ENCODE measurements at regions not wholly inside any gene's neighbourhood (a gene's known extent, or its start where the extent isn't known, plus 50 kb on each side); places are given as distances from the start of the nearest gene placed in this dataset.

DNA sequence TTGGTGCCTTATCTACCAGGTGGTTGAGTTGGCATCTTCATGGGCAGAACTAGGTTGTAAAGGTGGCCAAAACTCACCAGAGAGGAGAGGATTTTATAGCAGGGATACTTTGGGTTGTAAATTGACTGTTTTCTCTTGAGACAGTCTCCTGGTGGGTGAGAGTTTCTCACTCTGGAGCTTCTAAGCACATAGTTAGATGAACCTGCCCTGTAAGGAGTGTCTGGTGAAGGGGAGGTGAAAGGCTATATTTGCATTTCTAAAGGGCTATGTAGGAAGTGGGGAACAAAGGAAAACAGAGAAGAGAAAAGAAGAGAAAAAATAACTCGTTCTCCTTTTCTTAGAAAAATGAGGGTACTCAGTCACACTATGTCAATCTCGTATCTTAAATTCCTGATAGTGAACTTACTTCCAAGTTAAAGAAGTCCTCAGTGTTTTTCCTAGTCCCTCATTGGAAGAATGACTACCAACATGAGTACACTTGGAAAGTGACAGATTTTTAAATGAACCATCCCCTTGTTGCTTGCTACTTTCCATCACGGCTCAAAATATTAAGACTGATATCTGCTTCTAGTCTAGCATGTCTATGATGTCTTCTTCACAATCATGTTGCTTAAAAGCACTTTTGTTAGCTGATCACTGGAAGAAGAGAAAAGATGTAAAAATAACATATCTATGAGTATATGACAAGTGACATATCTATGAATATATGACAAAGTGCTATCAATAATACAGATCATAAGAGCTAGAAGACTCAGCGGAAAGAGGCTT, 113.8 kb upstream of the P2RY1 start:
- H3K27ac ChIP-seq (ENCODE audit: low read length) = no peak overlapping the region
- no peaks in the 10 kb centered on the region for H3K9me3 ChIP-seq (ENCODE audit: insufficient read depth, low read length, severe bottlenecking)
- H3K4me2 ChIP-seq (ENCODE audit: insufficient read depth, low read length) = no peak overlapping the region
- H4K20me1 ChIP-seq (ENCODE audit: insufficient read depth, low read length) = no peaks in the 10 kb centered on the region
- TF ChIP-seq, protein P1, sequence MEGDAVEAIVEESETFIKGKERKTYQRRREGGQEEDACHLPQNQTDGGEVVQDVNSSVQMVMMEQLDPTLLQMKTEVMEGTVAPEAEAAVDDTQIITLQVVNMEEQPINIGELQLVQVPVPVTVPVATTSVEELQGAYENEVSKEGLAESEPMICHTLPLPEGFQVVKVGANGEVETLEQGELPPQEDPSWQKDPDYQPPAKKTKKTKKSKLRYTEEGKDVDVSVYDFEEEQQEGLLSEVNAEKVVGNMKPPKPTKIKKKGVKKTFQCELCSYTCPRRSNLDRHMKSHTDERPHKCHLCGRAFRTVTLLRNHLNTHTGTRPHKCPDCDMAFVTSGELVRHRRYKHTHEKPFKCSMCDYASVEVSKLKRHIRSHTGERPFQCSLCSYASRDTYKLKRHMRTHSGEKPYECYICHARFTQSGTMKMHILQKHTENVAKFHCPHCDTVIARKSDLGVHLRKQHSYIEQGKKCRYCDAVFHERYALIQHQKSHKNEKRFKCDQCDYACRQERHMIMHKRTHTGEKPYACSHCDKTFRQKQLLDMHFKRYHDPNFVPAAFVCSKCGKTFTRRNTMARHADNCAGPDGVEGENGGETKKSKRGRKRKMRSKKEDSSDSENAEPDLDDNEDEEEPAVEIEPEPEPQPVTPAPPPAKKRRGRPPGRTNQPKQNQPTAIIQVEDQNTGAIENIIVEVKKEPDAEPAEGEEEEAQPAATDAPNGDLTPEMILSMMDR (IDR thresholded peaks at IDR 0.05; ENCODE audit: borderline replicate concordance, extremely low read depth, low read length, poor library complexity, severe bottlenecking) = no peak
- TF ChIP-seq EZH2 (IDR thresholded peaks at IDR 0.05; ENCODE audit: borderline replicate concordance, low read depth, low read length, severe bottlenecking) = no peak
- ATAC-seq (ENCODE audit: insufficient read depth, low read depth) (no peak), DNase-seq (no peak)
- no peaks in the 10 kb centered on the region for H3K36me3 ChIP-seq (ENCODE audit: insufficient read depth, low read length)
- no peaks in the 10 kb centered on the region for H3K4me1 ChIP-seq (ENCODE audit: insufficient read depth, low read length)
- H2AFZ ChIP-seq (ENCODE audit: low read depth, low read length) = no peak overlapping the region
- no peak overlapping the region for H3K4me3 ChIP-seq (ENCODE audit: low read depth in 1 of 2, low read length in 2 of 2)
- H3K79me2 ChIP-seq (ENCODE audit: insufficient read depth, low read length) = no peaks in the 10 kb centered on the region
- no peaks in the 10 kb centered on the region for H3K27me3 ChIP-seq (ENCODE audit: insufficient read depth, low read length, poor library complexity)
- no peak overlapping the region for H3K9ac ChIP-seq (ENCODE audit: low read depth, low read length)

- no peak overlapping the region for H3K9ac ChIP-seq (ENCODE audit: low read depth, low read length)
- H3K4me3 ChIP-seq (ENCODE audit: low read depth in 1 of 2, low read length in 2 of 2) = no peak overlapping the region
- no peaks in the 10 kb centered on the region for H3K4me1 ChIP-seq (ENCODE audit: insufficient read depth, low read length)
- DNase-seq (no peak), ATAC-seq (ENCODE audit: insufficient read depth, low read depth) (no peak)
- no peaks in the 10 kb centered on the region for H3K36me3 ChIP-seq (ENCODE audit: insufficient read depth, low read length)
- no peak overlapping the region for H3K4me2 ChIP-seq (ENCODE audit: insufficient read depth, low read length)
- H3K27ac ChIP-seq (ENCODE audit: low read length) = no peak overlapping the region
- no peak overlapping the region for H2AFZ ChIP-seq (ENCODE audit: low read depth, low read length)
- H3K9me3 ChIP-seq (ENCODE audit: insufficient read depth, low read length, severe bottlenecking) = no peaks in the 10 kb centered on the region
- TF ChIP-seq EZH2 (IDR thresholded peaks at IDR 0.05; ENCODE audit: borderline replicate concordance, low read depth, low read length, severe bottlenecking) = no peak
- TF ChIP-seq, protein P1 (IDR thresholded peaks at IDR 0.05; ENCODE audit: borderline replicate concordance, extremely low read depth, low read length, poor library complexity, severe bottlenecking) = no peak
- H3K27me3 ChIP-seq (ENCODE audit: insufficient read depth, low read length, poor library complexity) = no peaks in the 10 kb centered on the region
- no peaks in the 10 kb centered on the region for H4K20me1 ChIP-seq (ENCODE audit: insufficient read depth, low read length)
- H3K79me2 ChIP-seq (ENCODE audit: insufficient read depth, low read length) = no peaks in the 10 kb centered on the region
These were observed 110.7 kb upstream of the P2RY1 start for GRCh38 chr3:152724270-152724669.

DNA sequence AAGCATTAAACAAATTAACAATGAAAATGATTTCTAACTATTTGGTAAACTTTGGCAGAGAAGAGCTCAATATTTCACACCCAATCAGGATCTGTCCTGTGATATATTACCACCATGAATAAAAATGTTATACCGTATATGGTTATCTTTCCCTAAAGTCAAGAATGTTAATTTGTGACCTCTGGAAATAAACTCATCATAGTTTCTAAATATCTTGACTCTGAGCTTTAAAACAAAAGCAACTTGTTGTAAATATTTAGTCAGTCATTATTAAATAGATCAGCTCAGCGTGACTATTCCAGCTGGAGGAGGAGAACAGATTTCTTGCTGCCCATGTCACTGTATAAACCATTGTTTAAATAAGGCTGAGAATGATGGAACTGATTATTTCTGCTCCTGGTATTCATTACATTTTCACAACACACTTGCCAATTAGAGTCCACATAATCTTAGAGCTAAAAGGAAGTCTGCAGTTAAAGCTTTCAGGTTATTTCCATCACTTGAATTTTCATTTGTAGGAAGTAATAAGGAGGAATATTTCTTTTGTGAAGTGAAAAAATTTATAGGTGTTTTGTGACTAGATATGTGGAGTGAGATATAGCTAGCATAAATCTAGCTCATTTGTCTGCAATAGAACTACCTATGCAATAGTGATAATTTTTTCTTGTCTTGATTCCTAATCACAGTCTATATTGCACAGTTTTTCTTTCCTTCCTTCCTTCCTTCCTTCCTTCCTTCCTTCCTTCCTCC, 106.5 kb upstream of the P2RY1 start:
- ATAC-seq (ENCODE audit: insufficient read depth, low read depth) (no peak), DNase-seq (no peak)
- H3K4me2 ChIP-seq (ENCODE audit: insufficient read depth, low read length) = no peak overlapping the region
- H3K36me3 ChIP-seq (ENCODE audit: insufficient read depth, low read length) = no peaks in the 10 kb centered on the region
- H3K79me2 ChIP-seq (ENCODE audit: insufficient read depth, low read length) = no peaks in the 10 kb centered on the region
- H3K9ac ChIP-seq (ENCODE audit: low read depth, low read length) = no peak overlapping the region
- no peaks in the 10 kb centered on the region for H3K4me1 ChIP-seq (ENCODE audit: insufficient read depth, low read length)
- TF ChIP-seq, protein P1 (IDR thresholded peaks at IDR 0.05; ENCODE audit: borderline replicate concordance, extremely low read depth, low read length, poor library complexity, severe bottlenecking) = no peak
- no peak for TF ChIP-seq EZH2 (IDR thresholded peaks at IDR 0.05; ENCODE audit: borderline replicate concordance, low read depth, low read length, severe bottlenecking)
- H3K4me3 ChIP-seq (ENCODE audit: low read depth in 1 of 2, low read length in 2 of 2) = no peak overlapping the region
- no peaks in the 10 kb centered on the region for H3K9me3 ChIP-seq (ENCODE audit: insufficient read depth, low read length, severe bottlenecking)
- H2AFZ ChIP-seq (ENCODE audit: low read depth, low read length) = no peak overlapping the region
- no peaks in the 10 kb centered on the region for H3K27me3 ChIP-seq (ENCODE audit: insufficient read depth, low read length, poor library complexity)
- no peaks in the 10 kb centered on the region for H4K20me1 ChIP-seq (ENCODE audit: insufficient read depth, low read length)
- H3K27ac ChIP-seq (ENCODE audit: low read length) = no peak overlapping the region

Measured in DND-41 (cell line).